HG03521 (cell line): ENCODE measurements at regions not wholly inside any gene's neighbourhood (a gene's known extent, or its start where the extent isn't known, plus 50 kb on each side); places are given as distances from the start of the nearest gene placed in this dataset.

Source experiments
- ATAC-seq: cut with Tn5 transposase; IDR thresholded peaks from one replicate; pipeline ENCODE4 v1.9.1; 2021; ENCODE audit warnings: mild to moderate bottlenecking, moderate library complexity; ENCODE audit not compliant: unreplicated experiment

DNA sequence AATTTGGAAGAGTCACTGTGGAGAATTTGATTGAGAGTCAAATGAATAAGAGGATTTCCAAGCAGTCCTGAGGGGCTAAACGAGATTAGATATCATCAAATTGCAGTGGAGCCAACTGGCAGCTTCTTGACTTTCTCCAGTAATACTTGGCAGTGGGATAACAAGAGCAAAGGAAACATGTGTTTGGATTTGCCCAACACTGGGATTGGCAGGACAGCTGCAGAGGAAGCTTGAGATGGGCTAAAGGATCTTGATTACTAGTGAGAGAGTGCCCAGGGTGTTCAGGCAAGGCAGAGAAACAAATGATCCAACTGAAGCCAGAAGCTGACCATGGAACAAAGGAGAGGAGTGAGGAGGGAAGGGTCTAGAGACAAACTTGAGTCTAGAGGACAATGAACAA, 356.0 kb upstream of the ISL1 start:
- ATAC-seq = no peak

DNA sequence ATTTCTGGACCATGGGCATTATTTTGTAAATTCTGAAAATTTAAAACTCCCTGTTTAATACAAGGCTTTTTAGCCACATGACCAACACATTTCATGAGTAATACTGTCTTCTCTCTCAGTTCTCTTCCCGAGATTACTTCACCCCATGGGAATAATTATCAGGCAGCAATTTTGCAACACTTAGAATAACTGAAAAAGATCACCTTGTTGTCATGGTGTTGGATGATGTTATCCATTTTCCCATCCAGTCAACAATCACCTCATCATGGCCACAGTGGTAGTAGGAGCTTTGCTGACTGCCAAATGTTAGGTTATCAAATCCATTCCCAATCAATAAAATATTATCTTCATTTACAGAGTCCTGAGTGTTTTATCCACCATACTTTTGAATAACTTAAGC, 354.9 kb upstream of the ISL1 start:
- no peak for ATAC-seq

DNA sequence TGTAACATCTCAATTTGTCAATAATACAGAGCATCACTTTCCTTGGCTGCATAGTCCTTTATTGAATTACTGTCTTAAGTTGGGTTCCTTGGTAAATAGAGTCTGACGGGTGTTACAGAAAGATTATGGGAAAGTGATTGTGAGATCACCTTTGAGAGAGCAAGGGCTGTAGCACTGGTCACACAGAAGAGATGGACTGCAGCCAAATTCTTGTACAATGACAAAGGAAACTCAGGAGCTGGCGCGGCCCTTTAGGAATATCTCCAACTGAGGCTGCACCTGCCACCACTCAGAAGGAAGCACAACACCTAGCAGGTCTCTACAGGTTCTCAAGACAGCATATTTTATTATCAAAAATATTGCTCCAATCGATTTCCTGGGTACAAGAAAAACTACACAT, 350.0 kb upstream of the ISL1 start:
- ATAC-seq = no peak

DNA sequence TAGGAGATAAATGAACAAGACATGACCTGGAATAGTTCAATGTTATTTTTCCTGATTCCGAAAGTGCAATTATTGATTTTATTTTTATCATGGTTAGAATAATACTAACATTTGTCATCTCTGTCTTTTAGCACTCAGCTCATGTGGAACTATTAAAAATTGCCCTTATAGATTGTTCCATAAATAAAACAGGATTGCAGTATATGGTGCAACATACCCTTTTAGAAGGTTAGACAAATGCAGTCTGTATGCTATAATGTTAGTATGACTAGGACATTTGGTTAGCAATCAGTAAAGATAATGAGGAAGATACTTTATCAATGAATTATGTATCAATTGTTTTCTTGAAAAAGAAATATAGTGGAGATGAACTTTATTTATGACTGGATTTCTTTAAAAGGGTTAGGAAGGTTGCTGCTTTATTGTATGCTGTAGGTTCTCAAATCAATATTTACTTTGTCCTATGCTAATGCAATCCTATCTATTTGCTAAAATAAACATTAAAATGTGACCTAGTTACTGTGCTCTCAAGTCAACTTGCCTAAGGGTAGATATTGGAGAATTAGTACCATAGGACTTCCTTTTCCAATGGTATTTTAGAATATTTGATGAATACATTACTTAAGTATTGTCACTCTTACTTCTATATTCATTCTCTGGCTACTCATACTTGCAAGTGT, 348.9 kb upstream of the ISL1 start:
- no peak for ATAC-seq

DNA sequence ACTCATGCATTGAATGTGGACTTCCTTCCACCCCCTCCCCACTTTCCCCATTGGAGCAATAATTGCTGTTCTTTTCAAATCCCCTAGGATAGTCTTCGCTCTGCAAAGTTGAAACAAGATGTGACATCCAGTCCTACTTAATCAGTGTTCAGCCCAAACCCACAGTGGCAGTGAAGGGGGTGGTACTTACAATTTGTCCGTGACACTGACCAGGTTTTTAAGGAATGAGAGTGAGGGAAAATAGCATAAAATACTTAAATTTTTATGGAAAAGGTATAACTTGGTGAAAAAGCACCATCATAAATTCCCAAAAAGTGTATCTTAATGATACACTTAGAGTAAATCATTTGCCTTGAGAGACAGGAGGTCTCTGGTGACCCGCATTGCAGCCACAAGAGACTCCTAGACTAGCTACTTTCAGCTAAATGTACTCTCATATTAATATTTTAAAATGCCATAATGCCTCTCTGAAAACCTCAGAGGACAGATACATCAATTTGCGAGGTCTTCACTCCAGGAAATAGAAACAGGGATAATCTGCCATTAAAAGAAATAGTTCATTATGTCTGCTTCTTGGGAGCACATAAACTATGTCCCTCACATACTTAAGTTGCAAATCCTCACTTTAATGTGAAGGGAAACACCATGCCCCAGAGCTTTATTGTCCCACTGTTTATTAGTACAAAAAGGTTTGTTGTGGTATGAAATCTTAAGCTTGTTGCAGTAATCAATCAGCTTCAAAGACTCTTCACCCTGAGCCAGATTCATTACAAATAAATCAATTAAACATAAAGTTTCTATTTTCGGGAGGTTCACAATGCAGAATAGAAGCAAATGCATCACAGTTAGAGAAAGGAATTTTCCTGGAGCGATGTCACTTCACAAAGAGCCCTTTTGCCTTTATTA, 343.6 kb upstream of the ISL1 start:
- ATAC-seq = no peak

DNA sequence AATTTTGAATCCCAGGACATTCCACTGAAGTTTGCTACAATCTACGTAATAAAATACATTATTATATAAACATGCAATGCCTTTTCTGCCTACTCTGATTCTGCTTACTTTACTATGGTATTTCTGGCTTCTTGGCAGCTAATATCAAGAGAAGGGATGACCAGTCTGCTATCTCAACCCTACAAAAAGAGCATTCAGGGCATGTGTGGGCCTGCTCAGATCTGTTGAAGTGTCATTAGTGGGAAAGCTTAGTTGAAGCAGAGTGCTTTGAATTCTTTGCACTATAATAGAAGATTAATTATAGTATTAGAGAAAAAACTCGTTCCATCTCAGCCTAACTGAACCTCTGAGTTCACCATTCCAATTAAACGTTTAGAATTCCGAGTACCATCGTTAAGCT, 339.5 kb upstream of the ISL1 start:
- no peak for ATAC-seq

DNA sequence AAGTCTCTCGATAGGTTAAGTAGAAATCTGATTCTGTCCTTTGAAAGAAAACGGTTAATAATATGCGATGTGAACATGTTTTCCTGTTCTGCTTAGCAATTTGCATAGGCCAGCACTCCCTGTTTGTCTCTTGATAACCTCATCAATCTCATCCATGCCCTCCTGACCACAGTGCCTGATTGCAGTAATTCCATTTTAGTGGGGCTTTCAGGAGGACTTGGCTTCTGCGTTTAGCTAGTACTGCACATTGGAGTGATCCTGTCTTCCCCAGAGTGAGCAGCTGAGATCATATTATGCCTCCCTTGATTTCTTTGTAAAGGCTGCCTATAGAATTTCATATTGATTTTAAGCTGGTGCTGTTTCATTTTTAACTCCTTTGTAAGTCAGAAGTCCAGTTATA, 335.9 kb upstream of the ISL1 start:
- ATAC-seq = no peak

DNA sequence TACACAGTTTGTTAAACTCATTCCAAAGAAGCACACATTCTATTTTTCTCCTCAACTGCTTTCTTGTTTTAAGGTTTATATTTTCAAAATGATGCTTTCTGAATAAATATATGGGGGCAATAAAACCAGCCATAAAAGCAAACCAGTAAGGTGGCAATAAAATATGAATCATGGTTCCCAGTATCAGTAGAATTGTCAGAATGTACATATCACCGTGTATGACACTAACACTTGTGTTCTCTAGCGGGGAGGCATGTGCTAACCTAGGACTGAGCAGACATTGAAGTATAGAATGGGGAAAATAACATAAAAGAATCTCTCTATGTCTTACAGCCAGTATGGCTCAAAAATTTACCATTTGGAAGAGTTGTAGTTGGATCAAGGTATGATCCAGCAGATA, 329.9 kb upstream of the ISL1 start:
- ATAC-seq = no peak

DNA sequence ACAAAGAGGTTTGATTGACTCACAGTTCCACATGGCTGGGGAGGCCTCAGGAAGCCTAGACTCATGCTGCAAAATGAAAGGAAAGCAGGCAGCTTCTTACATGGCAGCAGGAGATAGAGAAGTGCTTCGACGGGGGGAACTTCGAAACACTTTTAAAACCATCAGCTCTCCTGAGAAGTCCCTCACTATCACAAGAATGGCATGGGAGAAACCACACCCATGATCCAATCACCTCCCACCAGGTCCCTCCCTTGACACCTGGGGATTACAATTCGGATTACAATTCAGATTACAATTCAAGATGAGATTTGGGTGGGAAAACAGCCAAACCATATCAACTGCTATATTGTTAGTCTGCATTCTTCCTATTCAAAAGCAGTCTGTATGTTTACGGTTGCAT, 322.3 kb upstream of the ISL1 start:
- ATAC-seq = no peak

DNA sequence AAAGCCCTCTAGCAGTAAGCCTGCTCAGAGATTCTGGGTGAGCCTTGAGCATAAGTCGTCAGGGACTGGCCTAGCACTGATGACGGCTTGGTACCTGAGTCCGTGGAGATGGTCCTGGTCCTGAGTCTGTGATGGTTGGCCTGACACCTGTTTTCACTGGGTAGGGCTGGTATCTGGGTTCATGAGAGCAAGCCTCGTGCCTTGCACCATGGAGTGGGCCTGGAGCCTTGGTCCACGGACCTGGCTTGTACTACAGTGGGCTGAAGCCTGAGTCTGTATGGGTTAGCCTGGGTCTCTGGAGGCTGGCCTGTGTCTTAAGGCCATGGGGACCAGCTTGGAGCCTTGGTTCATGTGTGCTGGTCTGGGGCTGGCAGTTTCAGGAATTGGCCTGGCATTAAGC, 310.3 kb upstream of the ISL1 start:
- no peak for ATAC-seq

DNA sequence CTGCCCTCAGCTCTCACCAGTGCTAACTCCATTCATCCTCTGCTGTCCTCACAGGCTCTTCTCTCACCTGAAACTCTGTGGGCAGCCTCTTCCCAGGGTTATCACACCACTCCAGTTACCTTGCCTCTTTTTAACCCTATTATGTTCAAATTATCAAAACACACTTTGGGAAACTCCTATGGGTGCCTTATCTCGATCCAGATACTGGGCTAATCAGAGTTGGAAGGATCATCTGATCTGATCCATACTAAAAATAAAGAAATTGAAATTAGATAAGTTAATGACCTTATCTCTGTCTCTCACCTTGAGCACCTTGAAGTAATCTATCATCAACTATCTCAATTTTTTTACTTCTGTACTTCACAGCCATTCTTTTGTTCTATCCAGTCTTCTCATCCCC, 300.5 kb upstream of the ISL1 start:
- ATAC-seq = no peak

DNA sequence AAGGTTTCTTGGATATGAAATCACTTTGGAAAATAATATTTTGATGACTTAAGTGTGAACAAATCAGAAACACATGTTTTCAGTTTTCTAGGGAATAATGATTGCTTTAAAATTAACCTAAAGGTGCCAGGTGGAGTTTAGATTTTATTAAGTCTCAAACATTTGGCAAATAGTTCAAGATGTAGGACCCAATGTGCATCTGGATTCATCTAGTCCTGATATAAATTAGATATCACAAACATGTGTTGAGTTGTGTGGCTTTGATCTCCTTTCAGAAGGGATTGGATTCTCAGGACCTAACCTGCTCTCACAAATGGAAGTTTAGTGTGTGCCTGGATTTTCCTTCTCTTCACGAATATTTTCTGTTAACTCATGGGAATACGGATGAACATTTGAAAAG, 291.4 kb upstream of the ISL1 start:
- ATAC-seq = no peak

DNA sequence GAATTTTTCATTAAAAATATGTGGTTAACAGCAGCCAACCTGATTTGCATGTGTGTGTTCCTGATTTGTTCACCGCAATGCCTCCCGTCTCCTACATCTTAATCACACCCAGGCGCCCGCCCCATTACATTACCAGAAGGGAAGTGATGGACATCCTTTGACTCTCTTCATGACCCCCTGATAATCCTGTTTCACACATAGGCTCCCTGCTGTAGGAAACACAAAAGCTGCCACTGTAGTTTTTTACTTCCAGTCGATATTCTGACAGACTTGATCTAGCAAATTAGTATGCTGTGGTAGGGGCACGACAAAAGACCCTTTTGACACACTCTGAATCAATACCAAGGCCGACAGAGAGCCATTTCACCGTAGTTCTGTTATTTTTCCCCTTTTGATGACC, 287.8 kb upstream of the ISL1 start:
- no peak for ATAC-seq

DNA sequence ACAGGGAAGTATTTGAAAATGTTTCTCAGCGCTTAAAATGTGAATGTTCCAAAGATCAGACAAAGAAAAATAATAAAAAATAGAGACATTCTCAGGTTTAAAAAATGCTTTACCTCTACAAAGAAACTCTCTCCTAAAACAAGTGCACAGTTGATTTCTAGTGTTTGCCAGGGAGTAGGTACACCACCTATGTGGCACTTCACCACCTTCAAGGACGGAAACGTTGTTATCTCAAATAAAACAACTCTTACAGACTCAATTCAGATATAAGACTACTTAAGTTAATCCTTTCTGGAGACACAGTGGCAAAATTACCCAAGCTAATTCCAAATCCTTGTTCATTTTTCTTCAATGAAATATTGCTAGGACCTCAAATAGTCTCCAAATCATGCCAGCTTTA, 286.4 kb upstream of the ISL1 start:
- no peak for ATAC-seq

DNA sequence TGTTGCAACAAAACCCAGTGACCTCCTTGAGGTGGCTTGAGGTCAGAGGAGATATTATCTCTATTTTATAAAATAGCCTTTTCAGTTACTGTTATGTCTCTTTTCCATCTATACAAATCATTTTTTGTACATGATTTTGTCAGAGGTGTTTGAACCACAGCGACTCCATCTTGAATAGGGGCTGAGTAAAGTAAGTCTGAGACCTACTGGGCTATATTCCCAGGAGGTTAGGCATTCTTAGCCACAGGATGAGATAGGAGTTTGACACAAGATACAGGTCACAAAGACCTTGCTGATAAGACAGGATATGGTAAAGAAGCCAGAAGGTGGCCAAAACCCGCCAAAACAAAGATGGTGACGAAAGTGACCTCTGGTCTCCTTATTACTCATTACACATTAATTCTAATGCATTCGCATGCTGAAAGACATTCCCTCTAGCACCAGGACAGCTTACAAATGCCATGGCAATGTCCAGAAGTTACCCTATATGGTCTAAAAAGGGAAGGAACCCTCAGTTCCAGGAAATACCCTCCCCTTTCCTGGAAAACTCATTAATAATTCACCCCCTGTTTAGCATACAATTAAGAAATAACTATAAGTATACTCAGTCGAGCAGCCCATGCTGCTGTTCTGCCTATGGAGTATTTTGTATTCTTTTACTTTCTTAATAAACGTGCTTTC, 283.9 kb upstream of the ISL1 start:
- no peak for ATAC-seq

DNA sequence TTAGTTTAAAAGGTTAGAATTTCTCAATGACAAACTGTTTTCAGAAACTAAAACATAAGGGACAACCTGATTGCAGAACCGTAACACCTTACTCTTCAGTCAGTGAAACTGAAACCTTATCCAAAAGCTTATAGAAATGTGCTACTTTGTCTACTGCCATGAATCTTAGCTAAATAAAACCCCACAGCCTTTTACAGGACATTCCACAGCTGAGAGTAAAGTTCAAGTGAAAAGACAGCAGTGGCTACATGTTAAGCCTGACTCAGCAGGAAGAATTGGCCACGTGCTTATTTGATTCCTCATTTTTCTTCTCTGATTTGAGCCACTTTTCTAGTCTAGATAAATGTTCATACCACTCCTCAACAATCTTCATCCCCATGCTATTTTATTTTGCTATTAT, 278.7 kb upstream of the ISL1 start:
- no peak for ATAC-seq

DNA sequence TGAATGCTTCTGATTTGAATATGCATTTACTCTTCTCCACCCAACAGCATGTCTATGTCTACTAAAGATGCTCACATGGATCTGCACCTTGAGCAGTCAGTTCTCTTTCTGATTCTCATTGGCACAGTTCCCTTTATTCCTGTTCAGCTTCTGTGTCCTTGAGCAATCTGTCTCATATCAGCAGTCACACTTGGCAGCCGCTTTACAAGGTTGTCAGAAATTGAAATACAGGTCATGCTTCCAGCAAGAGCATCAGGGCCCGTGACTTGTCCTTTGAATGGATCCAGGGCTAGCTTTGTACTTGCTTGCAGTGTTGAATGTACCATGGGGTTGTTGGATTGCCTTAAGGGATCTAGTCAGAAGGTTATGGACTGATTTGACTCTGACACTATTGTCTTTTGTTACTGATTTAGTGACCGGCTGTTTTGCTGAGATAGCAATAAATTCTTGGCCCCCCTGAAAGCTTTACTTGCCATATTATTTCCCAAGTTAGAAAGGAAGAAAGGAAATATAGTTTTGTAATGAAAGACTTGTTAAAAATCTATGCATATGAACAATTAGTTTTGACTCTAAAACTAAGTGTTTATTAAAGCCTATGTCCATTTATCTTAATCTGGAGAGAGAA, 273.4 kb upstream of the ISL1 start:
- ATAC-seq = no peak

DNA sequence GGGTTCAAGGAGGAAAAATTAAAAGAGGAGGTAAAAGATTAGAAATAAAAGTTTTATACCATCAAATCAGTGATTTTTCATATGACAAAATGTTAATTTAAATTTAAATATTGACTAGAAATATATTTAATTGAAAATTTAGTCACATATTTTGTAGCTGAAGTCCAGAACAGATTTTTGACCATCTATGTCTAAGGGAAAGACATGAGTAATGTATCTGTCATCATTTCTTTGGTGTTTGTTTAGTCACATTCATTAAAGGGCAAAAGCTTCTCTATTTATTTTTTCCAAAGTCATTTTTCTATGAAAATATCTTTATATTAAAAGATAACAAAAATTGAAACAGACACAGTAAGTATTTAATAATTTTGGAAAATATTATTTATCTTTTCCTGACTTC, 252.0 kb upstream of the ISL1 start:
- no peak for ATAC-seq

DNA sequence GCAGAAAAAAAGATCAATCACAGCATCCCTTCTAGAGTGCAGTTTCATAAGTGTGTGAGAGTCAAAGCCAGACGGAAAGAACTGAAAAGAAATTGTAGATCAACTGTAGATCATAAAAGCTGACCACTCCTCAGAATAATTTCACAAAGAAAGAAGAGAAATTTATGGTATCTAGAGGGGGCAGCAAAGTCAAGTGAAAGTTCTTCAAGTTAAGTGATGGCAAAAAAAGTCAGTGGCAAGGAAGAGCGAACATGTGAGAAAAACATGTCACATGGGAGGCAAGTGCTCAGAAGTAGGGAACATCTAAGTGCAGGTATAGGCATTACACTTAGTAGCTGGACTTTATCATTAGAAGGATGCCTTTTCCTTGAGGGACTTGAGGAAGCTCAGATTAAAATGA, 245.1 kb upstream of the ISL1 start:
- ATAC-seq = no peak

DNA sequence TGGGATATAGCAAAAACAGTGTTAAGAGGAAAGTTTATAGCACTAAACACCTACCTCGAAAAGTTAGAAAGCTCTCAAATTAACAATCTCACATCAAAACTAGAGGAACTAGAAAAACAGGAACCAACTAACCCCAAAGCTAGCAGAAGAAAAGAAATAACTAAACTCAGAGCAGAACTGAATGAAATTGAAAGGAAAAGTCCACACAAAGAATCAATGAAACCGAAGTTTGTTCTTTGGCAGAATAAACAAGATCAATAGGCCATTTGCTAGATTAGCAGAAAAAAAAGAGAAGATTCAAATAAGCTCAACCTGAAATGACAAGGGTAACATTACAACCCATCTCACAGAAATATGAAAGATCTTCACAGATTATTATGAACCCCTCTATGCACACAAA, 234.8 kb upstream of the ISL1 start:
- no peak for ATAC-seq

DNA sequence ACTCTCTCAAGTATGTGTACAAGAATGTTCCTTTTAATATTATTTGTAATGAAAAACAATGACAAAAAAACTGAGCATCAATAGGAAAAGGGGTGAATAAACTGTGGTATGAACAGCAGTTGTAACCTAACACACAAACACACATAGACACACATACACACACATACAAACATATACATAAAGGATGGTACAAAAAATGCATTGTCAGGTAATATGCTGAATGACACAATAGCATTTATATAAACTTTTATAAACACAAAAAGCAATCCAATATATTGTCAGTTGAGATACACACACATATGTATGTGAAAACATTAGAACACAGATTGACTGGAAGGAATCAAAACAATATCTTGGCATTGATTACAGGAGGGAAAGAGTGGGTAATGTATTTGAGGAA, 227.0 kb upstream of the ISL1 start:
- ATAC-seq = no peak

DNA sequence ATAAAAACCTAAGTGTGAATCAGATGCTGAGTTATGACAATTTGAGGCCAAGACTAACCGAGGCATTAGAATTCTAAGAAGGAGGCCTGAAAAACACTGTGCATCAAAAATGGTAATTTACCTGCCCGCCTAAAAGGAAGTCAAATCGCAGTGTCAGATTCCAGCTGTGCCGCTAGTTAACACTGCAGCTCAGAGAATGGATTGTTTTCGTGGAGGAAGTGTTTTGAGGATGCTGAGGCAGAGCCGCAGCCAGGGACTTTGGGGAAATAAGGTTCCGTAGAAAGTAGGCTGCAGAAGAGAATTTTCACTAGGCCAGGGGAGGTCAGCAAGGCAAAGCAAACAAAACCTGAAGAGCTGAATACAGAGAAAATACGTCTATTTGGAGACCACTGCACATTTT, 226.4 kb upstream of the ISL1 start:
- no peak for ATAC-seq
